22Rv1 (cell line): ENCODE measurements at regions not wholly inside any gene's neighbourhood (a gene's known extent, or its start where the extent isn't known, plus 50 kb on each side); places are given as distances from the start of the nearest gene placed in this dataset.

ENCODE experiments used
- CTCF ChIP-seq: fragments of 450-650 bp; IDR thresholded peaks from 2 replicates; pipeline ENCODE4 v1.5.1; 2017; ENCODE audit warnings: mild to moderate bottlenecking
- ZFX ChIP-seq: fragments of 450-650 bp; IDR thresholded peaks from 2 replicates; pipeline ENCODE4 v1.6.1; 2017; ENCODE audit warnings: antibody characterized with exemption, borderline replicate concordance

- no peak for TF ChIP-seq CTCF
- TF ChIP-seq ZFX: no peak
These were observed 185.0 kb downstream of the CRPPA start for GRCh38 chr7:16236381-16236780.
